ENCODE measurements at regions not wholly inside any gene's neighbourhood (a gene's known extent, or its start where the extent isn't known, plus 50 kb on each side); places are given as distances from the start of the nearest gene placed in this dataset.

DNA sequence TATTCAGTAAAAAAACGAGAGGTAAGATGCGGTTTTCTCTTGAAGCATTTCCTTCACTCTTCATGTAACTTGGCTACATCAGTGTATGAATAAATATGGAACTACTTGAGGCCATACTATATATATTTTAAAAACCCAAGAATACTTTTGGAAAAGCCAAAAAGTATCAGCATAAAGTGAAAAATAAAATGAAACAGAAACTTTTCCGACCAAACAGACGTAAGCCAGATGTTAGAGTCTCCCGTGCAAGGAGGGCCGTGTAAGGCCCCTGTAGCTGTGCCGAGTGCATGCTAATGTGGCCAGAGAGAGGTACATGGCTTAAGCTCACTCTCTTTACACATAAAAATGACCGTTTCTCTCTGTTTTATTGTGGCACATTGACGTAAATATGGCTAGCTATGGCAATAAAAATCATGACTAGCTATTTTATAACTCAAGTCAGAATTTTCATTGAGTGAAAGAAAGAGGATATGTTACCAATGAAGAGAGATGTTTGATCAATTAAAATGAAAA is 140.1 kb upstream of the GMDS start:
- no peak for DNase-seq (ENCODE audit: extremely low read depth in 1 of 2, low read depth in 1 of 2)

GRCh38 chr6:2384528-2384927 is 139.1 kb upstream of the GMDS start:
- no peak for DNase-seq (ENCODE audit: extremely low read depth in 1 of 2, low read depth in 1 of 2)

DNA sequence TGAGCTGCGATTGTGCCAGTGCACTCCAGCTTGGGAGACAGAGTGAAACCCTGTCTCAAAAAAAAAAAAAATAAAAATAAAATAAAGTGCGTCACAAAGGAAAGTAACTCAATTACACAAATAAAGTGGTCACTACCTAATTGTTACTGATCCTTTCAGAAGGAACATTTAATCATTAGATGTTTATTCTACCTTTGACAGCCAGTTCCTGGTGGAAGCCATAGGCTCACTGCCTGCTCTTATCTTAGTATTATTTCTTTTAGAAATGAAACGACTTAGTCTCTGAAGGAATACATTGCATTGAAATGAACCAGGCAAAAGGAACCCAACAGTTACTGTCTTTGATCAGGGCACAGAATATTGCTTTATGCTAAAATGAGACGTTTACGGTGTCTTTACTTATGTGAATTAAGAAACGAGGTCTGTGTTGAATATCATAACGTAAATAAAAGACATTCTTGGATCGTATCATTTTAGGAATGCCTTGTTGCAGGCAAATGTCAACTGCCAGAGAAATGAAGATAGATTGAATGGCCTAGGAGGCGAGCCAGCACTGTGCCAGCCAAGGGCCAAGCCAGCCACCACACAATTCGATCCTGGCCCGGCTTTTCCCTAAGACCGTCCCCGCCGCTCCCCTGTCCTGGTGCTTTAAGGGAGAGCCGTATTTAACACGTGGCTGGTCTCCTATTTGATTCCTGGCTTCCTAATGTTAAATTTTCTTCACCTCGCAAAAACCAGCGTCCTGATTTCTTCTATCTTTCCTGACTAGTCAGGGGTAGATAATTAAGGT is 136.7 kb upstream of the GMDS start:
- no peak for DNase-seq (ENCODE audit: extremely low read depth in 1 of 2, low read depth in 1 of 2)

DNA sequence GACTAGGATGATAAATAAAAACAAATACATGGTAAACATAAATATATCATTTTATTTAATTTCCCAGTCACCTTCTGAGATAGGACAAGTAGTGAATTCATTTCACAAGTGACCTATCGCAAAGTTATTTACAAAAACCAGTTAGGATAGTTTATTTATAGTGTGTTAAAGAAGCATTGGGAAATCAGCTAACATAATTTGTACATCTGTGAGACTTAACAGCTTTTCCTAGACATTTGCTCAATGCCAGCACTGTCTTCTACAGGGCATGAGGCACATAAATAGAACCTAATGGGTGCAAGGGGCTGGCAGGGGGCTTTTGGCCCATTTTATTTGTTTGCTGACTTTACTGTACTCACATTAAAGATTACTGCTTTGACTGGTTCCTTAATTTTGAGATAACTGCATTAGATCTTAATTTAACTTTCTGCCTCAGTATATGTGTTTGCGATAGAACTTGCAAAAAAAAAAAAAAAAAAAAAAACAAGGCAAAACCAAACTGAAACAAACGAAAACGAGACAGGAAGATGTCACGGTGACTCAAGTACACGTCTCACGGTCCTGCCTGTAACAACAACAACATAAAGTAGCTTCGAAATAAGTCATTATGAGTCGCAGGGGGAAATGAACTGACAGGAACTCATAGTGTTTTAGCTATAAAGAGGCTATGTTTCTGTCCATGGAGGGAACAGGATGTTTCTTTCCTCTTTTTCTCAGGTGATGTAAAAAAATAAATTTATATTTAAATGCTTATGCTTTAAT is 133.7 kb upstream of the GMDS start:
- no peak for DNase-seq (ENCODE audit: extremely low read depth in 1 of 2, low read depth in 1 of 2)

GRCh38 chr6:2378046-2378657 is 132.7 kb upstream of the GMDS start:
- DNase-seq (ENCODE audit: extremely low read depth in 1 of 2, low read depth in 1 of 2), result no peak

- DNase-seq (ENCODE audit: extremely low read depth in 1 of 2, low read depth in 1 of 2), result no peak
These were observed 131.3 kb upstream of the GMDS start for GRCh38 chr6:2376429-2377355.

DNA sequence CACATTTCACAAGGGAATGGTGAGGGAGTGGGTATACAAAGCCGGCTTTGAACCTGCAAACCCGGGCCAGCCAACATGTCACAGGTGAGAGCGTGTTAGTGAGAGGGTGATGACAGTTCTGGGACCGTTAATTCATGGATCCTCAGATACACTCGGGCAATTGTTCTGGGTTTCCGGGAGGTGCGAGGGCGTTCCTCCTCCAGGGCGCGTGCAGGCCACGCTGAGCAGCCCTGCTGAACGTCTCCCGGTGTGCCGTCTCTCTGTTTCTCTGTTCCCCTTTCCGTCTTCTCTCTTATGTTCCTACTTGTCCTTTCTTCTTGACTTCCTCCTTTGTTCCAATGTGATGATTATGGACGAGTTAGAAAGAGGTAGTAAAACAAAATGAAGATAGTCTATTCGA is 130.0 kb upstream of the GMDS start:
- no peak for DNase-seq (ENCODE audit: extremely low read depth in 1 of 2, low read depth in 1 of 2)

GRCh38 chr6:2369606-2370005 is 124.2 kb upstream of the GMDS start:
- no peak for DNase-seq (ENCODE audit: extremely low read depth in 1 of 2, low read depth in 1 of 2)

GRCh38 chr6:2363211-2363610 is 117.8 kb upstream of the GMDS start:
- no peak for DNase-seq (ENCODE audit: extremely low read depth in 1 of 2, low read depth in 1 of 2)

GRCh38 chr6:2361195-2361594 is 115.8 kb upstream of the GMDS start:
- no peak for DNase-seq (ENCODE audit: extremely low read depth in 1 of 2, low read depth in 1 of 2)

- no peak for DNase-seq (ENCODE audit: extremely low read depth in 1 of 2, low read depth in 1 of 2)
These were observed 115.3 kb upstream of the GMDS start for GRCh38 chr6:2360716-2361115.

DNA sequence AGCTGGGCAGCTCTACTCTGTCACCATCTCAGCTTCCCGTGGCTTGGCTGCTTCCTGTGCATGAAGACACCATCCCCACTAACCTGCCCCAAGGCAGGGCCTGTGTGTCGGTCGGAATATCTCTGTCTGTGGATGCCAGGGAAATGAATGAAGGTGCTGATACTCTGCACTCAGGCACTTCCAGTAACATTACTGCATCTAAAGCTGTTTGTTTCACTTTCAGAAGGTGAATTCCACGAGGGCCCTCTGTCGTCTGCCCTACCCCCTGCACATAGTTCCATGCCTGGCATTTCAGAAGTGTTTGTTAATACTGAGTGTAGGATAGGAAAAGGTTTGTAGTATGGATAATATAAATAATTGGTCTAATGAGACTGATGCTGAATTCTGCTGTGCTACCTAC is 114.7 kb upstream of the GMDS start:
- no peak for DNase-seq (ENCODE audit: extremely low read depth in 1 of 2, low read depth in 1 of 2)

- no peak for DNase-seq (ENCODE audit: extremely low read depth in 1 of 2, low read depth in 1 of 2)
These were observed 109.7 kb upstream of the GMDS start for GRCh38 chr6:2355150-2355549.

GRCh38 chr6:2354138-2354491 is 108.7 kb upstream of the GMDS start:
- DNase-seq (ENCODE audit: extremely low read depth in 1 of 2, low read depth in 1 of 2), result no peak

GRCh38 chr6:2353412-2354137 is 108.2 kb upstream of the GMDS start:
- DNase-seq (ENCODE audit: extremely low read depth in 1 of 2, low read depth in 1 of 2), result peak in 1 of 2 donors; percentile 19

GRCh38 chr6:2351807-2352431 is 106.5 kb upstream of the GMDS start:
- DNase-seq (ENCODE audit: extremely low read depth in 1 of 2, low read depth in 1 of 2), result no peak

DNA sequence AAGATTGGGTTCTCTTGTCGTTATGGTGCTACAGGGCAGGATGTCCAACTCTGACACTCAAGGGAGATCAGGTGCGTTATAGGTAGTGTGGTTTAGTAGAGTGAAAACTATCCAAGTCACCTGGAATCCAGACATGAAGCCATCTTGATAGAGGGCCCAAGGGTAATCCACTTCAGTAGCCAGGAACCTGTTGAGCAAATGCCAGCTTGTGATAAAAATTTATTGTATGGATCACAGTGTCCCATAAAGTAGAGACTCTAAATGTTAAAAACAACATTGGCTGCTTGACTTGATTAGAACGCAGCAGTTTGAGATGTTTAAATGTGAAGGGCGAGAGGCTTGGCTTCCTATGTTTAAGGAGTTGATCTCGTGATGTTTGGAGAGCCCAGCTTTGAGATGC is 105.7 kb upstream of the GMDS start:
- DNase-seq (ENCODE audit: extremely low read depth in 1 of 2, low read depth in 1 of 2), result no peak

DNA sequence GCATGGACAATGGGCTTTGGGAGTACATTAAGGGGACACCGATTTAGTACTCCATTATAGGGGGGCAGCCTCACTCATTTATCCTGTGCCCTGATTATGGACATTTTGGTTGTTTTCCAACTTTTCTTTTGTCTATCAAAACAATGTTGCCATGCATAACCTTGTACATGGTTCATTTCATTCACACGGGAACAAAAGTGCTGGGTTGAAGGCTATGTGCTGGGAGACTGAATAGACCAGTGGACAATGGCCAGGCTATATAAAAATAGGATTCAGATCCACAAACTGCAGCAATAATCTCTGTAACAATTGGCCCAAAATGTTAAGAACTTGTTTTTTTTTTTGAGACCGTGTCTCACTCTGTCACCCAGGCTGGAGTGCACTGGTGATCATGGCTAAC is 100.7 kb upstream of the GMDS start:
- no peak for DNase-seq (ENCODE audit: extremely low read depth in 1 of 2, low read depth in 1 of 2)

GRCh38 chr6:2344319-2344905 is 99.0 kb upstream of the GMDS start:
- no peak for DNase-seq (ENCODE audit: extremely low read depth in 1 of 2, low read depth in 1 of 2)
